H1 (cell line): ENCODE measurements at regions not wholly inside any gene's neighbourhood (a gene's known extent, or its start where the extent isn't known, plus 50 kb on each side); places are given as distances from the start of the nearest gene placed in this dataset. TPM values are rescaled to one million over a fixed set of nuclear protein-coding genes. Genes with fewer than 3 reads are reported as not detected.

Experiments
- small RNA-seq: library from polyadenylated mRNA; stranded (forward); fragments of <200 nt; extraction: miRNeasy Mini kit (QIAGEN cat#:217004); gene quantifications from one replicate; pipeline ENCODE3, GENCODE V24; 2013; ENCODE audit not compliant: insufficient read depth

Small RNA genes in the stretch of these regions (small RNA-seq; reads per million reads assigned to genes)
- gene AC023827.1 (not detected), gene MTND4LP25 (not detected), gene RNU6-257P (not detected)
